Activated CD4-positive, alpha-beta T cell treated with anti-CD3 and anti-CD28 coated beads, Interleukin-2, amount 50 U/mL, for 24 hours (primary cell): ENCODE measurements at regions not wholly inside any gene's neighbourhood (a gene's known extent, or its start where the extent isn't known, plus 50 kb on each side); places are given as distances from the start of the nearest gene placed in this dataset.

Experiments used
- DNase-seq, 2 donors: peaks; one replicate each; pipeline ENCODE4 v3.0.0-alpha.2; 2020; ENCODE audit warnings: low read depth in 1 of 2, low spot score in 1 of 2

- DNase-seq, result no peak
These were observed 977.8 kb downstream of the TBC1D22A start for GRCh38 chr22:47740109-47740805.

GRCh38 chr22:47739291-47740015, 977.0 kb downstream of the TBC1D22A start:
- DNase-seq, result no peak

GRCh38 chr22:47738472-47739013, 976.1 kb downstream of the TBC1D22A start:
- no peak for DNase-seq

GRCh38 chr22:47736186-47737034, 974.0 kb downstream of the TBC1D22A start:
- DNase-seq, result no peak

GRCh38 chr22:47734511-47734910, 972.1 kb downstream of the TBC1D22A start:
- DNase-seq, result no peak

- DNase-seq, result no peak
These were observed 965.2 kb downstream of the TBC1D22A start for GRCh38 chr22:47727641-47728040.

- no peak for DNase-seq
These were observed 962.3 kb downstream of the TBC1D22A start for GRCh38 chr22:47724751-47725150.

GRCh38 chr22:47724030-47724429, 961.6 kb downstream of the TBC1D22A start:
- DNase-seq, result no peak

GRCh38 chr22:47718337-47718736, 955.9 kb downstream of the TBC1D22A start:
- no peak for DNase-seq

GRCh38 chr22:47716890-47717615, 954.6 kb downstream of the TBC1D22A start:
- DNase-seq, result no peak

- no peak for DNase-seq
These were observed 953.6 kb downstream of the TBC1D22A start for GRCh38 chr22:47715866-47716578.

GRCh38 chr22:47713941-47714340, 951.5 kb downstream of the TBC1D22A start:
- no peak for DNase-seq

- no peak for DNase-seq
These were observed 947.7 kb downstream of the TBC1D22A start for GRCh38 chr22:47710135-47710534.

GRCh38 chr22:47705350-47705749, 942.9 kb downstream of the TBC1D22A start:
- DNase-seq, result no peak

GRCh38 chr22:47698906-47699305, 936.5 kb downstream of the TBC1D22A start:
- DNase-seq, result no peak

- DNase-seq, result no peak
These were observed 935.4 kb downstream of the TBC1D22A start for GRCh38 chr22:47697861-47698260.

- no peak for DNase-seq
These were observed 934.3 kb downstream of the TBC1D22A start for GRCh38 chr22:47696776-47697175.

- no peak for DNase-seq
These were observed 932.7 kb downstream of the TBC1D22A start for GRCh38 chr22:47695176-47695575.

GRCh38 chr22:47694536-47695130, 932.2 kb downstream of the TBC1D22A start:
- no peak for DNase-seq

GRCh38 chr22:47693606-47694005, 931.2 kb downstream of the TBC1D22A start:
- DNase-seq, result no peak
